D721Med (cell line): ENCODE measurements at regions not wholly inside any gene's neighbourhood (a gene's known extent, or its start where the extent isn't known, plus 50 kb on each side); places are given as distances from the start of the nearest gene placed in this dataset.

Experiments used
- DNase-seq: peaks from one replicate; pipeline ENCODE4 v3.0.0; 2011; ENCODE audit warnings: low spot score; ENCODE audit not compliant: insufficient read length
- FAIRE-seq: peaks from 2 replicates; lab custom pipeline; 2011; peaks lifted over from hg19 to GRCh38; lab: Jason Lieb, UNC
- TF ChIP-seq, protein P1 (sequence below): IDR thresholded peaks from 2 replicates; pipeline ENCODE4 v1.5.1; 2012; ENCODE audit warnings: mild to moderate bottlenecking, control low read depth; ENCODE audit not compliant: insufficient read depth; ENCODE audit errors: missing control alignments

DNA sequence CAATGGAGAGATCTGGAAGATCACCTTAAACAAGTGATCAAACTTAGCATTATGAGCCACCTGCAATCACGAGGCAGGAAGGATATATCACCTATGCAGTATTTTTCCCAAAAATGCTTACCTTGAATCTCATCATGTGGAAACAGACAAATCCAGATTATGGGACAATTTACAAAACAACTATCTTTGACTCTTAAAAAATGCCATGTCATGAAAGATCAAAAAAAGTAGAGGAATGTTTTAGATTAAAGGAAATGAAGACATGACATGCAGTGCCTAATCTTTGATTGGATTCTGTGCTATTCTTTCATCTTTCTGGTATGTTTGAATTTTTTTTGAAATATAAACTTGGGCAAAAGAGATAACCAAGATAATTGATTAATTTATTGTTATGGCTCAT is 95.9 kb downstream of the KPNA2 start:
- no peak for FAIRE-seq
- TF ChIP-seq, protein P1, sequence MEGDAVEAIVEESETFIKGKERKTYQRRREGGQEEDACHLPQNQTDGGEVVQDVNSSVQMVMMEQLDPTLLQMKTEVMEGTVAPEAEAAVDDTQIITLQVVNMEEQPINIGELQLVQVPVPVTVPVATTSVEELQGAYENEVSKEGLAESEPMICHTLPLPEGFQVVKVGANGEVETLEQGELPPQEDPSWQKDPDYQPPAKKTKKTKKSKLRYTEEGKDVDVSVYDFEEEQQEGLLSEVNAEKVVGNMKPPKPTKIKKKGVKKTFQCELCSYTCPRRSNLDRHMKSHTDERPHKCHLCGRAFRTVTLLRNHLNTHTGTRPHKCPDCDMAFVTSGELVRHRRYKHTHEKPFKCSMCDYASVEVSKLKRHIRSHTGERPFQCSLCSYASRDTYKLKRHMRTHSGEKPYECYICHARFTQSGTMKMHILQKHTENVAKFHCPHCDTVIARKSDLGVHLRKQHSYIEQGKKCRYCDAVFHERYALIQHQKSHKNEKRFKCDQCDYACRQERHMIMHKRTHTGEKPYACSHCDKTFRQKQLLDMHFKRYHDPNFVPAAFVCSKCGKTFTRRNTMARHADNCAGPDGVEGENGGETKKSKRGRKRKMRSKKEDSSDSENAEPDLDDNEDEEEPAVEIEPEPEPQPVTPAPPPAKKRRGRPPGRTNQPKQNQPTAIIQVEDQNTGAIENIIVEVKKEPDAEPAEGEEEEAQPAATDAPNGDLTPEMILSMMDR: no peak
- no peak for DNase-seq

GRCh38 chr17:68133346-68134045 is 98.0 kb downstream of the KPNA2 start:
- TF ChIP-seq, protein P1: no peak
- no peak for FAIRE-seq
- DNase-seq: no peak

- DNase-seq (no peak), FAIRE-seq (no peak)
- TF ChIP-seq, protein P1: no peak
Measured at GRCh38 chr17:68134046-68134637, 98.6 kb downstream of the KPNA2 start.

GRCh38 chr17:68134731-68135130 is 99.2 kb downstream of the KPNA2 start:
- TF ChIP-seq, protein P1: no peak
- FAIRE-seq: no peak
- no peak for DNase-seq

DNA sequence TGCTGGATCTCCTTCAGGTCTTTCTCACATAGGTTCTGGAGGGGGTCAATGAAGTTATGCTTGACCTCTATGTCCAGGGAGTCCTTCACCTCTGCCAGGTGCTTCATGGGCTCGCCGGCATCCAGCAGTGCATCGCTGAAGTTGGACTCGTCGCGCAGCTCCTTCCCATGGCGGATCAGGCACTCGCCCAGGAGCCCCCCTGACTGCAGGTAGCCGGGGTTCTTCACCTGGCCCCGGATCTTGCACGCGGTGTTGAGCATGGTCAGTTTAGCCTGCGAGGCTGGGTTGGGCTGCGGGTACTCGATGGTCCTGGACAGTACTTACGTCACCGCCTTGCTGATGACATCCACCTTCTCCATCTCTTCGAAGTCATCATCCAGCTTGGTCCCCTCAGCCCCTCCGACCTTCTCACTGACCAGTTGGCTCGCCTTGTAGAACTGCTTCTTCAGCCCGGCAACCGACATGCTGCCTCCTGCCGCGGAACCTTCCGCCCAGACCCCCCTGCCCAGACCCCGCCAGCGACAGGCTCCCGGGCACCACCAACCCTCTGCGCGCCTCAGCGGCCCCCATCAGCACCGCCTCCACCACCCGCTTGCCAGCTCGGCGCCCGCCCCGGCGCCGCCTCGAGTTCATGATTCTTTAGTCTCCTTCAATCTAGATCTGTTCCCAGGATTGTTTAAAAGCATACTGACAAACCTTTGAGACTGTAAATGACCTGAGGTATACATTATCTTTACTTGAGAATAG is 99.8 kb downstream of the KPNA2 start:
- TF ChIP-seq, protein P1: no peak
- no peak for FAIRE-seq
- DNase-seq: no peak

DNA sequence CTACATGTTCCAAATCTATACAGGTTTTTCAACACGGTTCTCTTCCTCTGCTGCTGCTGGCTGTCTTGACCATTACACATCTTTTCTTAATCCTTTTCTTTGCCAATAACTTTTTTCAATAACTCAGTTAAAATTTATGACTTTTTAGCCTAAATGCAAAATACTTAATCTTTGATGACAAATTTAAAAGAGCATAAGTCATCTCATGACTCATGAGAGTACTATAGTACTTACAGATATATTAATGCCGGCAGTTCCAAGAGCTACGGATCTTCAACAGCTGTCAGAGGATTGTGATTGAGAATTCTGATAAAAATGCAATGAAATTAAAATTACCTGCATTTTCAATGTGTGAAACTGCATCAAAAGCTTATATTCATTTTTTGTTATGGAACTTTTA is 105.5 kb downstream of the KPNA2 start:
- DNase-seq (no peak), FAIRE-seq (no peak)
- TF ChIP-seq, protein P1: no peak
